GM18520 (cell line): ENCODE measurements at regions not wholly inside any gene's neighbourhood (a gene's known extent, or its start where the extent isn't known, plus 50 kb on each side); places are given as distances from the start of the nearest gene placed in this dataset.
"Not testable (repeated sequence)": the region's sequence is repeated elsewhere in the genome, so short reads cannot be mapped to it uniquely, and the experiment has no call there.

Experiments
- ATAC-seq: cut with Tn5 transposase; IDR thresholded peaks from one replicate; pipeline ENCODE4 v1.9.1; 2021; ENCODE audit not compliant: unreplicated experiment

GRCh38 chr4:19650903-19651864, 600.5 kb upstream of the SLIT2 start:
- ATAC-seq, result no peak

DNA sequence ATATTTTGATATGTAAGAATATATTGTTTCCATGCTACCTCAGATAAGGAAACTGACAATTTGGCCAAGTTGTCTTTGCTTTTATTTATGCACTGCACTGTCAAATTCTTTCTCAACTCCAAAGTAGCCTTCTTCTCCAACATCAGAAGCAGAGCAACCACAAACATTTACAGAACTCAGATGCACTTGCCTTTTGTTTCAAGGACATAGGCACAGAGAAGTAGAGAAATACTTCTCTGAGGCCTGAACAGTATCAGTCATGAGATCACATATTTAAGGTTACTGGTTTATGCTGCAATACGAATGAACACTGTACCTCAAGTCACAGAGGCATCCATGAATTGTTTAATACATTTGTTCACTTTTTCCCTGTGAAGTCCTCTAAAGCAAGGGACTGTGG, 606.1 kb upstream of the SLIT2 start:
- ATAC-seq, result no peak

GRCh38 chr4:19636451-19636850, 615.3 kb upstream of the SLIT2 start:
- no peak for ATAC-seq

DNA sequence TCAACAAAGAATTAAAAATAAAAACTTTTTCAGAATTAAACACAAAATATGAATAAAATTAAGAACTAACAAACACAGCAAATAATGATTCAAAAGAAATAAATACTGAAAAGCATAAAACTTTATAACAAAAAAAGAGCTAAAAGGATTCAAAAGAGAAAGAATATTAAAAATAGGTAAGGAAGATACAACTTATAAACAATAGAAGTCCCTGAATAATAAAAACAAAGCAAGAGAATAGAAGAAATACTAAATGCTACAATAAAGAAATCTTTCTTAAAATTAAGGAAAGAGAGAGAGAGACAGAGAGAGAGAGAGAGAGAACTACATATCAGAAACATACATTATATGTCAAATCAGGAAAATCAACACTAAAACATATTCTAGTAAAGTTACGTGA, 619.9 kb upstream of the SLIT2 start:
- no peak for ATAC-seq

DNA sequence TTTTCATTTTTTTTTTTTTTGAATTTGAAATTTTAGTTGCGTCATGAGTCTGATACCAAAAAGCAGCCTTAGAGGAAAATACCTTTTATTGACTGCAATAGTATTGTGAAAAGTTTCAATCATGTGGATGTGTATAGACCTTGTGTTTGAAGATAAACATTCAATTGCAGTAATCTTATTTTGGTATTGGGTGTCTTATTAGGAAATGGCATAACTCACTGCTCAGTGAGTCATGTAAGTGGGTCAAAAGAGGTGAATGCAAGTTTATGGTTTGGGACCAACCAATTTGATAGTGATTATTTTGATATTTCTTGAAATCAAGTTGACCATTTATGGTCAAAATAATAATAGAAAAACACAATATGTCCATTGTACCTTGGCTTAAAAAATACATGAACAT, 627.8 kb upstream of the SLIT2 start:
- no peak for ATAC-seq

DNA sequence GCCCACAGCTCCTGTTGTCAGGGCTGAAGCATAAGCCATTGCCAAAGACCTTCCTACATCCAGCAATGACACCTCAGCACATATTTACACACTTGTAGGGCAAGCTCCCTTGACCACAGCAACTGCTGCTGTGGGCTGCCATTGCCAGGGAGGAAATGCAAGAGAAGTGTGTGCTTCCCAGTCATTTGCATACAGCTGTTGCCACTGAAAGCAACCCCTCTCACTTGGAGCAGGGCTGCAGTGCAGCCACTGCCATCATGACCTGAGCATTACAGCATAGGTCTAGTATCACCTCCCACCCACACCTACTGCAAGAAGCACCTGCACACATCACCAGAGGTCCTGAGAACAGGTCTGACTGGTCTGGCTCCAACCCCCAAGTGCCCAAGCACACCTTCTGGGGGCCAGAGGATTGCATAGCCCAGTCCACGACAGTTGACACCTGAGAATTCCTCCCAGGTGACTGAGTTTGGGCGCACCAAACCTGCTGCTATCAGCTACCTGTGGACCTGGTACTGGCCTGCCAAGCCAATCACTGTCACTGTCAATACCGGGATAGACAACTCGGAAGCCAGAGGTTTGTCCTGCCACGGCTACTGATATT, 636.5 kb upstream of the SLIT2 start:
- ATAC-seq, result no peak

- ATAC-seq, result no peak
Measured at GRCh38 chr4:19614171-19614570, 637.5 kb upstream of the SLIT2 start.

GRCh38 chr4:19596342-19596741, 655.4 kb upstream of the SLIT2 start:
- ATAC-seq, result no peak

GRCh38 chr4:19592391-19592790, 659.3 kb upstream of the SLIT2 start:
- ATAC-seq, result no peak

DNA sequence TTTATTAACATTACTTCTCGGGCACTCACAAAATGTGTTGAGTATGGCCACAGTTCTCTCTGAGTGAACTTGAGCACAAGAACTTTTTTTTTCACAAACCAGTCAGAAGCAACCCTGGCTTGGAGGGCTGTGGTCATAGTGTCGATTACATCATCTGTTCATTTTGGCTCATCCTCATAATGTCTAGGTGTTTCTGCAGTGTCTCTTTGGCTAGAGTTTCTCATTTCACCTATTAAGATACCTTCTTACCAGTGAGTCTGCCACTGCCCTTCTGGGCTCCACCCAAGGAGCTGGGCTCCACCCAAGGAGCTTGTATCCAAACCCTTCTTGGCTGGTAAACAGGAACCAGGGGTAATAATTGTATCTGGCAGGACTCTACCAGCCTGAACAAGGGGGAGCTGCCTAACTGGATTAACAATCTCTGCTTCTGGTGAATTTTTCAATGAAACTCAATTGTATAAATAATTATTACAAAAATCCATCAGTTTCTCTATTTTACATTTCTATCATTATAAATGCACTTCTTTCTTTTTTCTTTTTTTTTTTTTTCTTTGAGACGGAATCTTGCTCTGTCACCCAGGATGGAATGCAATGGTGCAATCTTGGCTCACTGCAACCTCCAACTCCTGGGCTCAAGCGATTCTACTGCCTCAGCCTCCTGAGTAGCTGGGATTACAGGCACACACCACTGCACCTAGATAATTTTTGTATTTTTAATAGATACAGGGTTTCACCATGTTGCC, 667.7 kb upstream of the SLIT2 start:
- ATAC-seq, result no peak

- ATAC-seq, result no peak
Measured at GRCh38 chr4:19580095-19580494, 671.6 kb upstream of the SLIT2 start.

DNA sequence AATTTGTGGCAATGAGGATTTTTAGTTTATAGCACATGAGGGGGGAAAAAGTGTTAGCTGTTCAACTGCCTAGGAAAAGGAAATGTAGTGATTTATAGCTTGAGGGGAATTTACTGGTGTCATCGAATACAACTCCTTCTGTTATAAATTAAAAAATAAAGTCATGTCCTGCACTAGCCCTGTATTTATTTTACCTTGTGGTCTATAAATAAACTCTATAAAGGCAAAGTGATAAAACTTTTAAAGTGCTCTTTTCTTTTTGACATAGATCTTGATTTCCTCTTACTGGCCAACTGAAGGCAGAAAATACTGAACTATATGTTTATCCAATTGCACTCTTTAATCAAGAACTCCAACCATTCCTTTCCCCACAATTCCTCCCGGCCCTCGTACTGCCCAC, 672.1 kb upstream of the SLIT2 start:
- ATAC-seq, result no peak

- ATAC-seq, result no peak
Measured at GRCh38 chr4:19577097-19577496, 674.6 kb upstream of the SLIT2 start.

- no peak for ATAC-seq
Measured at GRCh38 chr4:19575924-19576323, 675.8 kb upstream of the SLIT2 start.

- no peak for ATAC-seq
Measured at GRCh38 chr4:19566041-19566440, 685.7 kb upstream of the SLIT2 start.

DNA sequence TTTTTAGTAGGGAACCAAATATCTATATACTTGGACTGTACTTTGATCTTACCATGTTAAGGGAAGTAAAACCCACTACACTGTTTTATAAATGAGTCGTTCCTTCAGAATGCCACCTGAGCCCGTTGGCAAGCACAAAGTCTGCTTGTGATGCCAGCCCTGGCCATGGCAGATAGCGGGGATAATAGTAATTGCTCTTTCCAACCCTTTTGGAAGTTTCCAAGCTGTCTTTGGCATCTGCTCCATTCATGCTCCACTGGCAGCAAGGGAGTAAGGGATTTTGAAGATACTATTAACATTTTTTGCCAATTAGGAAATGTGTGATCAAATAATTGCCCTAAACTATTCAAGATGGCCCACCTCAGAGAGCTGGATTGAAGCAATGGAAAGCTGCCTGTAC, 689.2 kb upstream of the SLIT2 start:
- no peak for ATAC-seq

- no peak for ATAC-seq
Measured at GRCh38 chr4:19557161-19557560, 694.5 kb upstream of the SLIT2 start.

DNA sequence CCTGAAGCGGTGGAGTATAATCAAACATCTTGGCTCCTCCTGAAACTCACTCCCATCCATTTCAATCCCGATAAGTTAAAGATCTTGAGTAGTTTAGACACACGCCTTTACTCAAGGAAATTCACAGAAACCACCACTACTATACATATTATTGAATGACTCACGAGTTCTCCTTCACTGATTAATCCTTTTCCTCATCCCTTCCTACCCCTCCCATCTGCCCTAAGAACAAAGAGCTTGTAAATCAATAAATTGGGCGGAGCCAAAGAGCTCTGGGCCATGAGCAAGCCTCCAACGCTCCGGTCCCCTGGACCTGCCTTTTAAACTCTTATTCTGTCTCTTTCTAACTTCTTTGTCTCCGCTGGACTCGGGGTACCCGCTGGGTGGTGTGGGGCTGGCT, 695.4 kb upstream of the SLIT2 start:
- ATAC-seq, result not testable (repeated sequence)

- no peak for ATAC-seq
Measured at GRCh38 chr4:19547463-19547862, 704.2 kb upstream of the SLIT2 start.

DNA sequence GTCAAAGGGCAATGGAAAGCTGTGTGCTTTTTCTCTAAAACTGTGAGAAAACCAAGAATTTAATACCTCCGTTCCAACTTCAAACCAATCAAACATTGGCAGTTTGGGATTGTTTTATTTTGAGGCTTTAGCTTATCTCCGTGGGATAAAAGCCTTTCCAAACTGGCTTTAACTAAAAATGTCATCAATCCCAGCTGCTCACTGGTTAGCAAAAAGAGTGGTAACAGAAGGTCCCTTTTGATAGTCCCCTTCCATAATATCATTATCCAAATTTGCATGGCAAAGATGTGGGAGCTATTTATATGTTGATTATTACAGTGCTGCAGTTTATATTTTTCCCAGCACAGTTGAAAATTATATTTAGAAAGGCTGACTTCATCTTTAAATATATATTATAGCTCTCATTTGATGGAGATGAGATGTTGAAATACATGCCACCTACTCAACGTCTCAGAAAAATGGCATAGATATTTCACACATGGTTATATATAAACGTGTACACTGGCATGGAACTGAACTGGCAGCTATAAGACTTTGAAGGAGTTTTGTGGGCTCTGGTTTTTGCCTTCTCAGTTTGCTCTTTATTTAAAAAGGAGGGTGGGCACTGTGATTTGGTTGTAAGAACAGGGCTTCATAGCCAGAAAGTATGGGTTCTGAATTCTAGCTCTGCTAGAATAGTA, 707.1 kb upstream of the SLIT2 start:
- no peak for ATAC-seq

DNA sequence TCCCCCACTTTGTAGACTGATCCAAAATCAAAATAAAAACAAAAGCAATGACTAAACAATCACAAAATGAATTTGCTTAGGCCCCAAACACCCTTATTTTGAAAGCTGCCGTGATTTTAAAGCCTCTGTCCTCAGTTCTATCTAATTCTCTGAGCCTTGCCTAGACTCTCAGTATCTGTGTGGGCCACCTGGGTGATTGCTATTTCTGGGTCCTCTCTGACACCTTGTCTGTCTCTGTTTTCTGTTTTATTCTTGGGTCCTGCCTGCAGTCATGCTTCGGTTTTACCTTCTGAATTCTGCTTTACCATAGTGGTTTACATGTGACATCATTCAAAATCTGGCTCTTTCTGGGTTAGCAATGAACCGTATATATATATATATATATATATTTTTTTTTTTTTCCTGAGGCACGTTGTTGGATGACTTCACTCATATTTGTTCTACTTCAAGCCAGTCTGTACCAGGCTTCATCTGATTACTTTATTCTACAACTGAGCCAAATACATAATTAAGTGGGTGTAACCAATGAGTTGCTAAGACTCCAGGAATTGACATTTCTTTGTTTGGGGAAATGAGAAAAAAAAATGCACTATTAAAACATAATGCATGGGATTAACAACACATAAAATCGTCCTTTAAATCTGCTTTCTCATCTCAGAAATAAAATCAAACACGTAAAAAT, 710.7 kb upstream of the SLIT2 start:
- no peak for ATAC-seq
